ENCODE measurements at regions not wholly inside any gene's neighbourhood (a gene's known extent, or its start where the extent isn't known, plus 50 kb on each side); places are given as distances from the start of the nearest gene placed in this dataset.

DNA sequence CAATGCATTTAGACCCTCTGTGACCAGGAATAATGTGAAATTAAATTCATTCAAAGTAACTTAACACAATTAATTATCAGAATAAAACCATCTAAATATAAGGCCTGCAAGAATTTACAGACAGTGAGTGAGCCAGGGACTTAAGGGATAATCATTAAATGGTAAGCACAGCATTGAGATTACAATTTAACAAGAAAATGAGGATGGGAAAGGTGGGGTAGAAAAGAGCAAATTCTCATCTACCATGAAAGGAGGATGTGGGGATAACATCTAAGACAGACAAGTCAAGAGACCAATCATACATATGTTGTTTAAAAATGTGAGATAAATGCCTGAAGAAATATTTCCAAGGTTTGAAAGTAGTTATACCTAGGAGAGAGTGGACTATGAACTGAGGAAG, 259.3 kb upstream of the NT5C1B start:
- Histone ChIP-seq H3K36me3 (ENCODE audit: control insufficient read depth in 2 of 2, extremely low read depth in 1 of 2, insufficient read depth in 2 of 2, low read length in 2 of 2) (no peaks in the 10 kb centered on the region), H3K9ac (replicated peaks; ENCODE audit: extremely low read depth, insufficient read depth, low read length) (no peak overlapping the region), H3K4me2 (ENCODE audit: insufficient read depth, low read length) (no peak overlapping the region), H3K9me1 (replicated peaks; ENCODE audit: control insufficient read depth, extremely low read depth, insufficient read depth, low read length) (no peaks in the 10 kb centered on the region), H3K27ac (ENCODE audit: insufficient read depth, low read depth, low read length) (no peak overlapping the region), H4K20me1 (replicated peaks; ENCODE audit: control insufficient read depth, extremely low read depth, insufficient read depth, low read length) (no peaks in the 10 kb centered on the region), H3K27me3 (ENCODE audit: control insufficient read depth in 2 of 2, insufficient read depth in 2 of 2, low read length in 2 of 2) (no peaks in the 10 kb centered on the region), H2AFZ (ENCODE audit: low read depth, low read length) (no peak overlapping the region), H3K9me3 (replicated peaks; ENCODE audit: control insufficient read depth, insufficient read depth, low read length) (no peaks in the 10 kb centered on the region), H3K4me1 (ENCODE audit: control insufficient read depth, extremely low read depth, insufficient read depth, low read length) (no peaks in the 10 kb centered on the region), H3K79me2 (ENCODE audit: control insufficient read depth, insufficient read depth, low read length) (no peaks in the 10 kb centered on the region), H3K4me3 (replicated peaks in 1 of 3; ENCODE audit: insufficient read depth in 1 of 3, low read depth in 1 of 3, low read length in 3 of 3) (no peak overlapping the region)
- BruUV-seq (replicated peaks), result no TSS peak
- FAIRE-seq (no peak), DNase-seq (ENCODE audit: low read depth, low spot score) (no peak)
- ChIA-PET CTCF (no interaction called here), POLR2A (no interaction called here)
- intact Hi-C loops (cut with micrococcal nuclease), result no loop called here
- TF ChIP-seq, protein P1, sequence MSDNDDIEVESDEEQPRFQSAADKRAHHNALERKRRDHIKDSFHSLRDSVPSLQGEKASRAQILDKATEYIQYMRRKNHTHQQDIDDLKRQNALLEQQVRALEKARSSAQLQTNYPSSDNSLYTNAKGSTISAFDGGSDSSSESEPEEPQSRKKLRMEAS (IDR thresholded peaks at IDR 0.05; ENCODE audit: insufficient read depth, insufficient read length), result no peak
- TF ChIP-seq POLR2AphosphoS5 (IDR thresholded peaks at IDR 0.05; ENCODE audit: insufficient read depth, low read depth, low read length), result no peak
- no peak for TF ChIP-seq MYC (IDR thresholded peaks at IDR 0.05; ENCODE audit: low read depth, low read length)
- no peak for TF ChIP-seq GATA2 (IDR thresholded peaks at IDR 0.05; ENCODE audit: insufficient read depth, insufficient read length, low read depth, low read length)
- TF ChIP-seq, protein P2, sequence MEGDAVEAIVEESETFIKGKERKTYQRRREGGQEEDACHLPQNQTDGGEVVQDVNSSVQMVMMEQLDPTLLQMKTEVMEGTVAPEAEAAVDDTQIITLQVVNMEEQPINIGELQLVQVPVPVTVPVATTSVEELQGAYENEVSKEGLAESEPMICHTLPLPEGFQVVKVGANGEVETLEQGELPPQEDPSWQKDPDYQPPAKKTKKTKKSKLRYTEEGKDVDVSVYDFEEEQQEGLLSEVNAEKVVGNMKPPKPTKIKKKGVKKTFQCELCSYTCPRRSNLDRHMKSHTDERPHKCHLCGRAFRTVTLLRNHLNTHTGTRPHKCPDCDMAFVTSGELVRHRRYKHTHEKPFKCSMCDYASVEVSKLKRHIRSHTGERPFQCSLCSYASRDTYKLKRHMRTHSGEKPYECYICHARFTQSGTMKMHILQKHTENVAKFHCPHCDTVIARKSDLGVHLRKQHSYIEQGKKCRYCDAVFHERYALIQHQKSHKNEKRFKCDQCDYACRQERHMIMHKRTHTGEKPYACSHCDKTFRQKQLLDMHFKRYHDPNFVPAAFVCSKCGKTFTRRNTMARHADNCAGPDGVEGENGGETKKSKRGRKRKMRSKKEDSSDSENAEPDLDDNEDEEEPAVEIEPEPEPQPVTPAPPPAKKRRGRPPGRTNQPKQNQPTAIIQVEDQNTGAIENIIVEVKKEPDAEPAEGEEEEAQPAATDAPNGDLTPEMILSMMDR (IDR thresholded peaks at IDR 0.05; ENCODE audit: extremely low read depth in 1 of 2, insufficient read depth in 1 of 2, low read depth in 1 of 2, low read length in 2 of 2), result no peak
- no peak for TF ChIP-seq FOS (IDR thresholded peaks at IDR 0.05; ENCODE audit: borderline replicate concordance, insufficient read depth, low read length)
- TF ChIP-seq JUN (IDR thresholded peaks at IDR 0.05; ENCODE audit: borderline replicate concordance, insufficient read depth, insufficient read length, low read depth), result no peak
- no peak for TF ChIP-seq EZH2 (IDR thresholded peaks at IDR 0.05; ENCODE audit: borderline replicate concordance, low read depth, low read length, severe bottlenecking)
- no peak for TF ChIP-seq POLR2A (IDR thresholded peaks at IDR 0.05; ENCODE audit: low read depth, low read length)
- dilution Hi-C loops (cut with MboI; ENCODE audit: extremely low pct_ligation_motif_present, low sequenced_read_pairs), result no loop called here

All from endothelial cell of umbilical vein (primary cell).